Stimulated activated CD4-positive, alpha-beta T cell treated with anti-CD3 and anti-CD28 coated beads, Interleukin-1b, Interleukin-23, amount 100 ng/mL, for 24 hours (primary cell): ENCODE measurements at regions not wholly inside any gene's neighbourhood (a gene's known extent, or its start where the extent isn't known, plus 50 kb on each side); places are given as distances from the start of the nearest gene placed in this dataset.
"Not testable (repeated sequence)": the region's sequence is repeated elsewhere in the genome, so short reads cannot be mapped to it uniquely, and the experiment has no call there.

Experiments
- DNase-seq, 4 experiments: peaks; one replicate each; pipeline ENCODE4 v3.0.0-alpha.2; 2020; ENCODE audit warnings: low read depth in 4 of 4, low spot score in 1 of 4

GRCh38 chr1:199585392-199585791, 442.1 kb upstream of the NR5A2 start:
- DNase-seq, result no peak

GRCh38 chr1:199590708-199591107, 436.8 kb upstream of the NR5A2 start:
- no peak for DNase-seq

- no peak for DNase-seq
Observed at GRCh38 chr1:199591468-199591867, 436.0 kb upstream of the NR5A2 start.

GRCh38 chr1:199593475-199593874, 434.0 kb upstream of the NR5A2 start:
- DNase-seq, result no peak

GRCh38 chr1:199596448-199596847, 431.1 kb upstream of the NR5A2 start:
- DNase-seq, result not testable (repeated sequence)

- no peak for DNase-seq
Observed at GRCh38 chr1:199597152-199597551, 430.4 kb upstream of the NR5A2 start.

GRCh38 chr1:199608414-199608813, 419.1 kb upstream of the NR5A2 start:
- DNase-seq, result no peak

GRCh38 chr1:199612976-199613774, 414.3 kb upstream of the NR5A2 start:
- DNase-seq, result no peak

GRCh38 chr1:199616947-199617346, 410.6 kb upstream of the NR5A2 start:
- no peak for DNase-seq

GRCh38 chr1:199619223-199619622, 408.3 kb upstream of the NR5A2 start:
- no peak for DNase-seq

- not testable (repeated sequence) for DNase-seq
Observed at GRCh38 chr1:199626228-199626627, 401.3 kb upstream of the NR5A2 start.

GRCh38 chr1:199629624-199630023, 397.9 kb upstream of the NR5A2 start:
- no peak for DNase-seq

- no peak for DNase-seq
Observed at GRCh38 chr1:199639453-199639852, 388.1 kb upstream of the NR5A2 start.

GRCh38 chr1:199641531-199641930, 386.0 kb upstream of the NR5A2 start:
- no peak for DNase-seq

GRCh38 chr1:199644912-199645311, 382.6 kb upstream of the NR5A2 start:
- no peak for DNase-seq

GRCh38 chr1:199646761-199647160, 380.7 kb upstream of the NR5A2 start:
- DNase-seq, result no peak

GRCh38 chr1:199657449-199657848, 370.1 kb upstream of the NR5A2 start:
- DNase-seq, result no peak

GRCh38 chr1:199660071-199660470, 367.4 kb upstream of the NR5A2 start:
- no peak for DNase-seq

GRCh38 chr1:199665371-199665770, 362.1 kb upstream of the NR5A2 start:
- no peak for DNase-seq

GRCh38 chr1:199667089-199667488, 360.4 kb upstream of the NR5A2 start:
- no peak for DNase-seq

GRCh38 chr1:199669916-199670315, 357.6 kb upstream of the NR5A2 start:
- DNase-seq, result no peak

GRCh38 chr1:199671684-199672083, 355.8 kb upstream of the NR5A2 start:
- no peak for DNase-seq

- DNase-seq, result no peak
Observed at GRCh38 chr1:199675937-199676336, 351.6 kb upstream of the NR5A2 start.
